Keratinocyte (primary cell): ENCODE measurements at regions not wholly inside any gene's neighbourhood (a gene's known extent, or its start where the extent isn't known, plus 50 kb on each side); places are given as distances from the start of the nearest gene placed in this dataset.

Experiments used
- DNase-seq: peaks from one replicate; pipeline ENCODE4 v3.0.0-alpha.2; 2011; ENCODE audit warnings: low read depth, missing footprints, low spot score
- FAIRE-seq: peaks from 2 replicates; lab custom pipeline; 2011; peaks lifted over from hg19 to GRCh38; lab: Jason Lieb, UNC
- H2AFZ ChIP-seq: 2 replicates; pipeline ENCODE4 v1.6.0; 2012; ENCODE audit warnings: low read length, control low read depth, inconsistent platforms; ENCODE audit not compliant: control insufficient read depth
- H3K27ac ChIP-seq: 2 replicates; pipeline ENCODE4 v1.5.1; 2011; ENCODE audit warnings: low read length; ENCODE audit not compliant: control insufficient read depth, insufficient read depth
- H3K27me3 ChIP-seq: 3 replicates; pipeline ENCODE4 v1.6.0; 2011; ENCODE audit warnings: low read length; ENCODE audit not compliant: control insufficient read depth, insufficient read depth; ENCODE audit errors: extremely low read depth
- H3K36me3 ChIP-seq, 2 experiments: 2 replicates in 1 of 2; 3 replicates in 1 of 2; pipeline ENCODE4 v1.5.1; 2011; ENCODE audit warnings: low read length in 2 of 2, mild to moderate bottlenecking in 1 of 2; ENCODE audit not compliant: control insufficient read depth in 2 of 2, insufficient read depth in 2 of 2; ENCODE audit errors: extremely low read depth in 1 of 2
- H3K4me1 ChIP-seq: 3 replicates; pipeline ENCODE4 v1.5.1; 2011; ENCODE audit warnings: low read length; ENCODE audit not compliant: control insufficient read depth, insufficient read depth; ENCODE audit errors: extremely low read depth
- H3K4me2 ChIP-seq: 3 replicates; pipeline ENCODE4 v1.6.0; 2011; ENCODE audit warnings: low read depth, low read length; ENCODE audit not compliant: control insufficient read depth, insufficient read depth; ENCODE audit errors: extremely low read depth
- H3K4me3 ChIP-seq, 3 experiments: fragments of 200-600 bp in 1 of 3; sonication (generic) in 1 of 3; 2 replicates in 2 of 3; 3 replicates in 1 of 3; pipeline ENCODE4 v1.5.1; 2011 to 2016; ENCODE audit warnings: low read length in 3 of 3, mild to moderate bottlenecking in 3 of 3, control low read depth in 2 of 3, inconsistent platforms in 1 of 3, low read depth in 1 of 3, mixed read lengths in 1 of 3, mixed run types in 1 of 3, moderate library complexity in 1 of 3; ENCODE audit not compliant: control insufficient read depth in 2 of 3, insufficient read depth in 2 of 3; ENCODE audit errors: extremely low read depth in 1 of 3
- H3K79me2 ChIP-seq: 2 replicates; pipeline ENCODE4 v1.6.0; 2012; ENCODE audit warnings: low read length; ENCODE audit not compliant: control insufficient read depth, insufficient read depth
- H3K9ac ChIP-seq: 3 replicates; pipeline ENCODE4 v1.6.0; 2011; ENCODE audit warnings: low read length; ENCODE audit not compliant: control insufficient read depth, insufficient read depth; ENCODE audit errors: extremely low read depth
- H3K9me1 ChIP-seq: 3 replicates; pipeline ENCODE4 v1.6.0; 2011; ENCODE audit warnings: low read length; ENCODE audit not compliant: control insufficient read depth, insufficient read depth; ENCODE audit errors: extremely low read depth
- H3K9me3 ChIP-seq: 2 replicates; pipeline ENCODE4 v1.5.1; 2012; ENCODE audit warnings: low read depth, low read length; ENCODE audit not compliant: control insufficient read depth
- H4K20me1 ChIP-seq: 3 replicates; pipeline ENCODE4 v1.6.0; 2011; ENCODE audit warnings: low read length; ENCODE audit not compliant: control insufficient read depth, insufficient read depth; ENCODE audit errors: extremely low read depth
- CTCF ChIP-seq, 3 experiments: IDR thresholded peaks in 1 of 3; conservative IDR thresholded peaks in 1 of 3; optimal IDR thresholded peaks in 1 of 3; 2 replicates in 2 of 3; 3 replicates in 1 of 3; pipeline versions ENCODE3 to v1.5.1; 2011; ENCODE audit warnings: low read length in 3 of 3, mild to moderate bottlenecking in 3 of 3, moderate library complexity in 2 of 3, control low read depth in 1 of 3, inconsistent platforms in 1 of 3; ENCODE audit not compliant: insufficient read depth in 2 of 3; ENCODE audit errors: extremely low read depth in 1 of 3
- EZH2 ChIP-seq: IDR thresholded peaks from one replicate; pipeline ENCODE4 v1.6.1; 2012; ENCODE audit warnings: inconsistent platforms, mild to moderate bottlenecking, low read length, moderate library complexity
- dilution Hi-C: fragments of 300-500 bp; cut with MboI; formaldehyde crosslinking; loops from one replicate; pipeline ENCODE4 v1.7.0; 2020; ENCODE audit warnings: low sequenced_read_pairs; ENCODE audit not compliant: extremely low pct_ligation_motif_present

GRCh38 chr14:55873169-55873568 lies 245.0 kb upstream of the PELI2 start:
- DNase-seq (no peak), FAIRE-seq (no peak)
- H3K27ac ChIP-seq, result no peak overlapping the region
- H3K4me2 ChIP-seq, result no peak overlapping the region
- no peaks in the 10 kb centered on the region for H3K36me3 ChIP-seq
- H3K79me2 ChIP-seq, result no peaks in the 10 kb centered on the region
- no peaks in the 10 kb centered on the region for H4K20me1 ChIP-seq
- H3K27me3 ChIP-seq, result peaks cover 4% of the 10 kb centered on the region
- H3K4me3 ChIP-seq, result no peak overlapping the region
- H3K4me1 ChIP-seq, result peaks cover 9% of the 10 kb centered on the region
- dilution Hi-C loops, result no loop called here
- TF ChIP-seq CTCF (optimal IDR thresholded peaks at IDR 0.05 in 1 of 3, IDR thresholded peaks at IDR 0.05 in 1 of 3, conservative IDR thresholded peaks at IDR 0.05 in 1 of 3; ENCODE audit: extremely low read depth in 1 of 3, insufficient read depth in 2 of 3, low read length in 3 of 3), result no peak
- no peak for TF ChIP-seq EZH2
- no peak overlapping the region for H2AFZ ChIP-seq
- no peaks in the 10 kb centered on the region for H3K9me1 ChIP-seq
- H3K9me3 ChIP-seq, result no peaks in the 10 kb centered on the region
- no peak overlapping the region for H3K9ac ChIP-seq

DNA sequence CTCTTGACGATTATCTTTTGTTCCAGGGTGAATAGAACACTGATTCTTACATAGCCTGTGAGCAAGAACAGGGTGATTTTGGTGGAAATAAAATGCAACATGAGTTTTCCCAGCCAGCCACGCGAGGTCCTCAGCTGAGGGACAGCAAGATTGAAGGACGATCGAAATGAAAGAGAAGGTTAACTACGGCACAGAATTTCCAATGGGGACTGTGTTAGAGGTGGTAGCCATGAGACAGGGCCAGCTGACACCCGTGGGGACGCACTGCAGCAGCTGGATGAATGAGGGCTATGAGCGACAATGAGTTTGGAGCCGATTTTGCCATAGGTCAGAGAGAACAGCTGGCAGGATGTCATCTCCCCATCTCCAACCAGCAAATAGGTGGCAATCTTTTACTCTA lies 243.4 kb upstream of the PELI2 start:
- Histone ChIP-seq H3K9me1 (no peaks in the 10 kb centered on the region), H3K36me3 (no peaks in the 10 kb centered on the region), H3K9ac (no peak overlapping the region), H4K20me1 (no peaks in the 10 kb centered on the region), H3K27me3 (peaks cover 4% of the 10 kb centered on the region), H3K4me1 (peaks cover 1% of the 10 kb centered on the region), H2AFZ (no peak overlapping the region), H3K4me2 (no peak overlapping the region), H3K27ac (no peak overlapping the region), H3K4me3 (no peak overlapping the region), H3K9me3 (no peaks in the 10 kb centered on the region), H3K79me2 (no peaks in the 10 kb centered on the region)
- TF ChIP-seq CTCF (optimal IDR thresholded peaks at IDR 0.05 in 1 of 3, IDR thresholded peaks at IDR 0.05 in 1 of 3, conservative IDR thresholded peaks at IDR 0.05 in 1 of 3; ENCODE audit: extremely low read depth in 1 of 3, insufficient read depth in 2 of 3, low read length in 3 of 3) (no peak), EZH2 (no peak)
- dilution Hi-C loops, result no loop called here
- FAIRE-seq, result no peak
- DNase-seq, result no peak
